ENCODE measurements at regions not wholly inside any gene's neighbourhood (a gene's known extent, or its start where the extent isn't known, plus 50 kb on each side); places are given as distances from the start of the nearest gene placed in this dataset.

DNA sequence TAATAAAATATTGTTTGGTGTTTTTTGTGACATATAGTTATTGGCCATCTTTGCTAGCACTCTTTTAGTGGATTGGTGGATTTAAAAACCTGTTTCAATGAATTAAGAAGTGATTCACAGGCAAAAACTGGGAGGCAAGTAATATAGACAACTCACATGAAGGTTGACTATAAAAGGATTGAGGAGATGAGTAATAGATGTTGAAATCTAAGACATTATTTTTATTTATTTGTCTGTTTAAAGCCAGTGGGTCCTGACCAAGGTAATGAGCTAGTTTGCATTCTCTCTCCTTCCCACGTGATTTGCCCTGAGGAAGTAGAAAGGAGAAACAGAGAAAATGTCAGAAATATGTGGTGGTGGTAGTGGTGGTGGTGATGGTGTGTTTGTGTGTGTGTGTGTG is 351.5 kb upstream of the ZP4 start:
- TF ChIP-seq, protein P1, sequence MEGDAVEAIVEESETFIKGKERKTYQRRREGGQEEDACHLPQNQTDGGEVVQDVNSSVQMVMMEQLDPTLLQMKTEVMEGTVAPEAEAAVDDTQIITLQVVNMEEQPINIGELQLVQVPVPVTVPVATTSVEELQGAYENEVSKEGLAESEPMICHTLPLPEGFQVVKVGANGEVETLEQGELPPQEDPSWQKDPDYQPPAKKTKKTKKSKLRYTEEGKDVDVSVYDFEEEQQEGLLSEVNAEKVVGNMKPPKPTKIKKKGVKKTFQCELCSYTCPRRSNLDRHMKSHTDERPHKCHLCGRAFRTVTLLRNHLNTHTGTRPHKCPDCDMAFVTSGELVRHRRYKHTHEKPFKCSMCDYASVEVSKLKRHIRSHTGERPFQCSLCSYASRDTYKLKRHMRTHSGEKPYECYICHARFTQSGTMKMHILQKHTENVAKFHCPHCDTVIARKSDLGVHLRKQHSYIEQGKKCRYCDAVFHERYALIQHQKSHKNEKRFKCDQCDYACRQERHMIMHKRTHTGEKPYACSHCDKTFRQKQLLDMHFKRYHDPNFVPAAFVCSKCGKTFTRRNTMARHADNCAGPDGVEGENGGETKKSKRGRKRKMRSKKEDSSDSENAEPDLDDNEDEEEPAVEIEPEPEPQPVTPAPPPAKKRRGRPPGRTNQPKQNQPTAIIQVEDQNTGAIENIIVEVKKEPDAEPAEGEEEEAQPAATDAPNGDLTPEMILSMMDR (conservative IDR thresholded peaks at IDR 0.05; ENCODE audit: low read length): no peak
- TF ChIP-seq EZH2phosphoT487 (IDR thresholded peaks at IDR 0.05; ENCODE audit: borderline replicate concordance): no peak
- Histone ChIP-seq H3K9me3 (ENCODE audit: insufficient read depth, low read depth, low read length) (no peaks in the 10 kb centered on the region), H3K4me1 (ENCODE audit: insufficient read depth, low read length, poor library complexity, severe bottlenecking) (no peaks in the 10 kb centered on the region), H3F3A (ENCODE audit: low read depth) (no peaks in the 10 kb centered on the region), H3K36me3 (ENCODE audit: insufficient read depth, low read length) (no peaks in the 10 kb centered on the region), H3K9me2 (replicated peaks; ENCODE audit: low read depth, low read length) (no peaks in the 10 kb centered on the region), H3K79me2 (ENCODE audit: insufficient read depth, low read length) (no peaks in the 10 kb centered on the region), H3K27me3 (ENCODE audit: insufficient read depth, low read length, poor library complexity, severe bottlenecking) (no peaks in the 10 kb centered on the region), H3K4me2 (ENCODE audit: low read depth, low read length, poor library complexity, severe bottlenecking) (no peak overlapping the region), H3K4me3 (ENCODE audit: low read length, poor library complexity, severe bottlenecking) (no peak overlapping the region), H2AFZ (ENCODE audit: low read length) (no peak overlapping the region), H4K20me1 (ENCODE audit: insufficient read depth, low read length, poor library complexity, severe bottlenecking) (no peaks in the 10 kb centered on the region), H3K9ac (ENCODE audit: low read depth, low read length, poor library complexity, severe bottlenecking) (no peak overlapping the region)

DNA sequence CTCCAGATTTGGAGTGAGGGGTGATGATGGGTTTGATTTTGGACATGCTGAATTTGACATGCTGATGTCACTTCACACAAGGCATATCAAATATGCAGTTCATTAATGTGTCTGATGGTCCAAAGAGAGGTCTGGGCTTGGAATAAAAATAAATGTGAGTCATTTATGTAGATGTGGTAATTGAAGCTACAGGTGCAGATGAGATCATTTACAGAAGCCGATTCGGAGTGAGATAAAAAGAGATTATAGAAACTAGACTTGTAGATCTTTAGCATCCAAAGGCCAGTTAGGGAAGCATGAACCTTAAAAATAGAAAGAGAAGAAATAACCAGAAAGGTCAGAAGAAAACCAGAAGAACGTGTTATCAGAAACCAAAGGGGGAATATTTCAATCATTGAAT is 350.9 kb upstream of the ZP4 start:
- H3K9me3 ChIP-seq (ENCODE audit: insufficient read depth, low read depth, low read length): no peaks in the 10 kb centered on the region
- H3K27me3 ChIP-seq (ENCODE audit: insufficient read depth, low read length, poor library complexity, severe bottlenecking): no peaks in the 10 kb centered on the region
- H3K4me3 ChIP-seq (ENCODE audit: low read length, poor library complexity, severe bottlenecking): no peak overlapping the region
- H4K20me1 ChIP-seq (ENCODE audit: insufficient read depth, low read length, poor library complexity, severe bottlenecking): no peaks in the 10 kb centered on the region
- no peaks in the 10 kb centered on the region for H3K79me2 ChIP-seq (ENCODE audit: insufficient read depth, low read length)
- H3K9me2 ChIP-seq (replicated peaks; ENCODE audit: low read depth, low read length): no peaks in the 10 kb centered on the region
- TF ChIP-seq EZH2phosphoT487 (IDR thresholded peaks at IDR 0.05; ENCODE audit: borderline replicate concordance): no peak
- TF ChIP-seq, protein P1 (conservative IDR thresholded peaks at IDR 0.05; ENCODE audit: low read length): no peak
- H3K4me1 ChIP-seq (ENCODE audit: insufficient read depth, low read length, poor library complexity, severe bottlenecking): no peaks in the 10 kb centered on the region
- no peak overlapping the region for H3K9ac ChIP-seq (ENCODE audit: low read depth, low read length, poor library complexity, severe bottlenecking)
- no peaks in the 10 kb centered on the region for H3K36me3 ChIP-seq (ENCODE audit: insufficient read depth, low read length)
- H3K4me2 ChIP-seq (ENCODE audit: low read depth, low read length, poor library complexity, severe bottlenecking): no peak overlapping the region
- no peak overlapping the region for H2AFZ ChIP-seq (ENCODE audit: low read length)
- H3F3A ChIP-seq (ENCODE audit: low read depth): no peaks in the 10 kb centered on the region

DNA sequence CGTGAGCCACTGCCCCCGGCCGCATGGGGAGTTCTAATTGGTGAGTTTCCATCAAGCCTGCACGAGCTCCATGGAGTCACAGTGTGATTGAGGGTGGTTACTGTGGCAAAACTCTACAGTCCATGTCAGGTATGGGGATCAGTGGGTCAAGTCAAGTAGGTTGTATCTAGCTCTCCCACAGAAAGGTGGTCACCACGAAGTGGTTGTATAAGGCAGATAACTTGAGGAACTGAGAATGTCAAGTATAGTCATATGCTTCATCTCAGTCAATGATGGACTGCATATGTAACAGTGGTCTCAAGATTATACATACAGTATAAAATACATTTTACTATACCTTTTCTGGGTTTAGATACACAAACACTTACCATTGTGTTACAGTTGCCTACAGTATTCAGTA is 348.6 kb upstream of the ZP4 start:
- Histone ChIP-seq H4K20me1 (ENCODE audit: insufficient read depth, low read length, poor library complexity, severe bottlenecking) (no peaks in the 10 kb centered on the region), H3K9me3 (ENCODE audit: insufficient read depth, low read depth, low read length) (no peaks in the 10 kb centered on the region), H3K4me1 (ENCODE audit: insufficient read depth, low read length, poor library complexity, severe bottlenecking) (no peaks in the 10 kb centered on the region), H3K9me2 (replicated peaks; ENCODE audit: low read depth, low read length) (no peaks in the 10 kb centered on the region), H3K36me3 (ENCODE audit: insufficient read depth, low read length) (no peaks in the 10 kb centered on the region), H3K79me2 (ENCODE audit: insufficient read depth, low read length) (no peaks in the 10 kb centered on the region), H3K4me2 (ENCODE audit: low read depth, low read length, poor library complexity, severe bottlenecking) (no peak overlapping the region), H2AFZ (ENCODE audit: low read length) (no peak overlapping the region), H3K9ac (ENCODE audit: low read depth, low read length, poor library complexity, severe bottlenecking) (no peak overlapping the region), H3K27me3 (ENCODE audit: insufficient read depth, low read length, poor library complexity, severe bottlenecking) (no peaks in the 10 kb centered on the region), H3F3A (ENCODE audit: low read depth) (no peaks in the 10 kb centered on the region), H3K4me3 (ENCODE audit: low read length, poor library complexity, severe bottlenecking) (no peak overlapping the region)
- TF ChIP-seq, protein P1 (conservative IDR thresholded peaks at IDR 0.05; ENCODE audit: low read length): no peak
- no peak for TF ChIP-seq EZH2phosphoT487 (IDR thresholded peaks at IDR 0.05; ENCODE audit: borderline replicate concordance)
